ENCODE measurements at regions not wholly inside any gene's neighbourhood (a gene's known extent, or its start where the extent isn't known, plus 50 kb on each side); places are given as distances from the start of the nearest gene placed in this dataset.
"Not testable (repeated sequence)": the region's sequence is repeated elsewhere in the genome, so short reads cannot be mapped to it uniquely, and the experiment has no call there.

GRCh38 chr2:120502761-120503160, 156.8 kb downstream of the INHBB start:
- no peak for DNase-seq

- DNase-seq, result no peak
These were observed 157.4 kb downstream of the INHBB start for GRCh38 chr2:120503206-120503792.

- peak; percentile 62 for DNase-seq
These were observed 158.0 kb downstream of the INHBB start for GRCh38 chr2:120503793-120504571.

- no peak for DNase-seq
These were observed 159.2 kb downstream of the INHBB start for GRCh38 chr2:120504936-120505705.

- peak; percentile 12 for DNase-seq
These were observed 162.7 kb downstream of the INHBB start for GRCh38 chr2:120508567-120509041.

- no peak for DNase-seq
These were observed 163.4 kb downstream of the INHBB start for GRCh38 chr2:120509213-120509815.

GRCh38 chr2:120509991-120510735, 164.2 kb downstream of the INHBB start:
- no peak for DNase-seq

GRCh38 chr2:120510751-120511395, 164.9 kb downstream of the INHBB start:
- DNase-seq, result no peak

- DNase-seq, result no peak
These were observed 165.6 kb downstream of the INHBB start for GRCh38 chr2:120511536-120511935.

- DNase-seq, result no peak
These were observed 166.2 kb downstream of the INHBB start for GRCh38 chr2:120511947-120512710.

- DNase-seq, result no peak
These were observed 167.9 kb downstream of the INHBB start for GRCh38 chr2:120513776-120514357.

- no peak for DNase-seq
These were observed 168.6 kb downstream of the INHBB start for GRCh38 chr2:120514521-120514920.

- DNase-seq, result not testable (repeated sequence)
These were observed 169.3 kb downstream of the INHBB start for GRCh38 chr2:120515066-120515758.

- no peak for DNase-seq
These were observed 170.1 kb downstream of the INHBB start for GRCh38 chr2:120515759-120516678.

- DNase-seq, result peak; percentile 51
These were observed 170.9 kb downstream of the INHBB start for GRCh38 chr2:120516679-120517314.

GRCh38 chr2:120517751-120518469, 172.0 kb downstream of the INHBB start:
- DNase-seq, result no peak

- DNase-seq, result no peak
These were observed 172.9 kb downstream of the INHBB start for GRCh38 chr2:120518819-120519218.
